Ishikawa (cell line): ENCODE measurements at regions not wholly inside any gene's neighbourhood (a gene's known extent, or its start where the extent isn't known, plus 50 kb on each side); places are given as distances from the start of the nearest gene placed in this dataset.

Experiments
- EP300 ChIP-seq: IDR thresholded peaks from 2 replicates; pipeline ENCODE4 v1.6.1; 2012; ENCODE audit warnings: borderline replicate concordance
- FOXM1 ChIP-seq: IDR thresholded peaks from 2 replicates; pipeline ENCODE4 v1.6.1; 2012; ENCODE audit warnings: low read depth, borderline replicate concordance
- RAD21 ChIP-seq: IDR thresholded peaks from 2 replicates; pipeline ENCODE4 v1.6.1; 2012; ENCODE audit warnings: low read depth
- TAF1 ChIP-seq: IDR thresholded peaks from 2 replicates; pipeline ENCODE4 v1.6.1; 2012; ENCODE audit warnings: low read depth, mild to moderate bottlenecking

DNA sequence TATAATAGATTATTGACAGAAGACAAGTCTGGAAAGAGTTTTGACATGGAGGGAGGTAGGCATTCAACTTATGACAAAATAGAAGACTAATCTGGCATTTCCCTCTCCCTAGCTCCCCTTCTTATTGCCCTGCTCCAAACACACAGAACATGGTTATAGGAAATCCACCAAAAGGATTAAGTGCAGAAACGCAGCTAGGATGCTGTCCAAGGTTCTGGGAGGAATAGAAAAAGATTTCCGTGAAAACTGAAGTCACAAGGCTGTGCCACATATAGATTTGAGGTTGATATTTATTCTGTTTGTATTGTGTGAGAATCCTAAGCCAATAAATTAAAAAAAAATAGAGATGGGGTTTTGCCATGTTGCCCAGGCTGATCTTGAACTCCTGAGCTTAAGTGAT is 107.9 kb upstream of the MAP3K7 start:
- TF ChIP-seq FOXM1 (no peak), EP300 (no peak), RAD21 (no peak), TAF1 (no peak)
